Nephron progenitor cell (in vitro differentiated cells): ENCODE measurements at regions not wholly inside any gene's neighbourhood (a gene's known extent, or its start where the extent isn't known, plus 50 kb on each side); places are given as distances from the start of the nearest gene placed in this dataset.
"Not testable (repeated sequence)": the region's sequence is repeated elsewhere in the genome, so short reads cannot be mapped to it uniquely, and the experiment has no call there.

Experiments
- DNase-seq: peaks from one replicate; pipeline ENCODE4 v3.0.0; 2021
- H3K27ac Mint-ChIP-seq: 2 replicates; pipeline ENCODE4 v1.8.0; 2021; ENCODE audit warnings: mild to moderate bottlenecking, moderate library complexity, mixed read lengths
- H3K27me3 Mint-ChIP-seq: 2 replicates; pipeline ENCODE4 v1.8.0; 2021; ENCODE audit warnings: mild to moderate bottlenecking, low read depth, mixed read lengths; ENCODE audit not compliant: poor library complexity
- H3K36me3 Mint-ChIP-seq: 2 replicates; pipeline ENCODE4 v1.8.0; 2021; ENCODE audit warnings: low read depth, mixed read lengths
- H3K4me1 Mint-ChIP-seq: 2 replicates; pipeline ENCODE4 v1.8.0; 2021; ENCODE audit warnings: mixed read lengths
- H3K4me3 Mint-ChIP-seq: 2 replicates; pipeline ENCODE4 v1.8.0; 2021; ENCODE audit warnings: mild to moderate bottlenecking, moderate library complexity, mixed read lengths
- H3K9me3 Mint-ChIP-seq: 2 replicates; pipeline ENCODE4 v1.8.0; 2021; ENCODE audit warnings: mild to moderate bottlenecking, moderate library complexity, mixed read lengths
- TF ChIP-seq, protein P1 (sequence below): fragments of 200-600 bp; sonication (generic); IDR thresholded peaks from 2 replicates; pipeline ENCODE4 v1.5.0; 2021; ENCODE audit warnings: antibody characterized with exemption

GRCh38 chr10:2897619-2898508 lies 169.5 kb upstream of the PFKP start:
- no peaks in the 10 kb centered on the region for H3K36me3 Mint-ChIP-seq
- no peak for DNase-seq
- H3K9me3 Mint-ChIP-seq: no peaks in the 10 kb centered on the region
- peaks cover 9% of the 10 kb centered on the region for H3K4me1 Mint-ChIP-seq
- peaks cover 12% of the 10 kb centered on the region for H3K27me3 Mint-ChIP-seq
- no peak overlapping the region for H3K27ac Mint-ChIP-seq
- H3K4me3 Mint-ChIP-seq: no peak overlapping the region
- TF ChIP-seq, protein P1, sequence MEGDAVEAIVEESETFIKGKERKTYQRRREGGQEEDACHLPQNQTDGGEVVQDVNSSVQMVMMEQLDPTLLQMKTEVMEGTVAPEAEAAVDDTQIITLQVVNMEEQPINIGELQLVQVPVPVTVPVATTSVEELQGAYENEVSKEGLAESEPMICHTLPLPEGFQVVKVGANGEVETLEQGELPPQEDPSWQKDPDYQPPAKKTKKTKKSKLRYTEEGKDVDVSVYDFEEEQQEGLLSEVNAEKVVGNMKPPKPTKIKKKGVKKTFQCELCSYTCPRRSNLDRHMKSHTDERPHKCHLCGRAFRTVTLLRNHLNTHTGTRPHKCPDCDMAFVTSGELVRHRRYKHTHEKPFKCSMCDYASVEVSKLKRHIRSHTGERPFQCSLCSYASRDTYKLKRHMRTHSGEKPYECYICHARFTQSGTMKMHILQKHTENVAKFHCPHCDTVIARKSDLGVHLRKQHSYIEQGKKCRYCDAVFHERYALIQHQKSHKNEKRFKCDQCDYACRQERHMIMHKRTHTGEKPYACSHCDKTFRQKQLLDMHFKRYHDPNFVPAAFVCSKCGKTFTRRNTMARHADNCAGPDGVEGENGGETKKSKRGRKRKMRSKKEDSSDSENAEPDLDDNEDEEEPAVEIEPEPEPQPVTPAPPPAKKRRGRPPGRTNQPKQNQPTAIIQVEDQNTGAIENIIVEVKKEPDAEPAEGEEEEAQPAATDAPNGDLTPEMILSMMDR: no peak

DNA sequence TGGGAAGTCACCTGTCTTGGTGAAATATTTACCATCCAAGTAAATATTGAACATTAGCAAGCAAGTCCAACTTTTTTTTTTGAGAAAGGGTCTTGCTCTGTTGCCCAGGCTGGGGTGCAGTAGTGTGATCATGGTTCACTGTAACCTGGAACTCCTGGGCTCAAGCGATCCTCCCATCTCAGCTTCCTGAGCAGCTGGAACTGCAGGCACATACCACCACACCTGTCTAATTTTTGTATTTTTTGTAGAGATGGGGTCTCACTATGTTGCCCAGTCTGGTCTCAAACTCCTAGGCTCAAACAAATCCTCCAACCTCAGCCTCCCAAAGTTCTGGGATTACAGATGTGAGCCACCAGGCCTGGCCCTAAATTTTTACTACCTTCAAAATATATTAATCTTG lies 171.0 kb upstream of the PFKP start:
- not testable (repeated sequence) for H3K9me3 Mint-ChIP-seq, H3K36me3 Mint-ChIP-seq, H3K4me3 Mint-ChIP-seq, H3K27me3 Mint-ChIP-seq, DNase-seq, H3K27ac Mint-ChIP-seq, H3K4me1 Mint-ChIP-seq

DNA sequence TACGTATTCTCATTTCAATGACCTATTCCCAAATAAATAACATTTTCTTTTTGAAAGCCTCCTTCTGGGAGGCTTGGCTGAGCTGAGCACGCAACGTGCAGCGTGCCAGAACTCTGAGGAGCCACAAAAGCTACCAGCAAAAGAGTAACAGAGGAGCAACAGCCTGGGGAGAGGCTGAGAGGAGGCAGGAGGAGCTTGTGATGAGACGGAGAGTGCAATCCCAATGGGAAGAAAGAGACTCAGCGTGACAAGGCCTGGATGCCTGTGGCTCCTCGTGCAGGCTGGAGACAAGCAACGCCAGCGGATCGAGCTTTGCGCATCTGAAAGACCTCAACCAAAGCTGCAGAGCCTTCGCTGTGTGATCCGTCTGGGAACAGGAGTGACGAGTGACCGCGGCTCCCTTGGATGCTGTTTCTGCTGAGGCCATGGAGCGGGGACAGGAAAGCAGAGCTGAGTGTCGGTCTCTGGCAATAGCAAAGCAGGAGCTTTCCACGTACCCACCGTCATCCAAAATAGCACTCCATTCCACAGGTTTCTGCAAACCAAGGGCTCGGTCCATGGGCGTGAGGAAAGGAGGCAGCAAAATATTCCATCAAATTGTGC lies 171.7 kb upstream of the PFKP start:
- H3K4me3 Mint-ChIP-seq: no peak overlapping the region
- TF ChIP-seq, protein P1: no peak
- DNase-seq: no peak
- H3K27ac Mint-ChIP-seq: peak overlapping the region; percentile 24
- H3K36me3 Mint-ChIP-seq: no peaks in the 10 kb centered on the region
- peaks cover 9% of the 10 kb centered on the region for H3K4me1 Mint-ChIP-seq
- H3K9me3 Mint-ChIP-seq: no peaks in the 10 kb centered on the region
- H3K27me3 Mint-ChIP-seq: peaks cover 6% of the 10 kb centered on the region

DNA sequence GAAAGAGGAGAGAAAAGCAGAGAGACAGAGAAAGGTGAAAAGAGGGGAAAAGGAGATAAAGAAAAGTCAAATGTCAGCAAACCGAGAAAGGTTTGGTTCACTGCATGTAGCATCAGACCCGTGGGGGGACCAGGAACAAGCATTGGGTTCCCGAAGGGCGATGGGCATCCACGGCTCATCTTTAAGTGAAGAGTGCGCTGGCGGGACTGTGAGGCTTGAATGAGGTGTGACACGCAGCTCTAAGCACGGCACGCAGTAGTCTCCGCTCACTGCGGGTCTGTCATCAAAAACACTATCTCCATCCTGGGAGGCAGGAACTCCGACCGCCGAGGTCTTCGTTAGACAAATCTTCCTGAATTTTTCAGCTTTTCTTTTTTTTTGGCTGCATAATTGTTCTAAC lies 173.4 kb upstream of the PFKP start:
- no peaks in the 10 kb centered on the region for H3K9me3 Mint-ChIP-seq
- H3K4me1 Mint-ChIP-seq: peaks cover 5% of the 10 kb centered on the region
- no peaks in the 10 kb centered on the region for H3K36me3 Mint-ChIP-seq
- TF ChIP-seq, protein P1: no peak
- H3K4me3 Mint-ChIP-seq: no peak overlapping the region
- no peak for DNase-seq
- H3K27ac Mint-ChIP-seq: no peak overlapping the region
- H3K27me3 Mint-ChIP-seq: no peaks in the 10 kb centered on the region

- Mint-ChIP-seq H3K4me3 (no peak overlapping the region), H3K36me3 (no peaks in the 10 kb centered on the region), H3K9me3 (no peaks in the 10 kb centered on the region), H3K4me1 (peaks cover 5% of the 10 kb centered on the region), H3K27me3 (peaks cover under 1% of the 10 kb centered on the region), H3K27ac (no peak overlapping the region)
- DNase-seq: no peak
- TF ChIP-seq, protein P1: no peak
Measured at GRCh38 chr10:2893158-2893845, 174.0 kb upstream of the PFKP start.

DNA sequence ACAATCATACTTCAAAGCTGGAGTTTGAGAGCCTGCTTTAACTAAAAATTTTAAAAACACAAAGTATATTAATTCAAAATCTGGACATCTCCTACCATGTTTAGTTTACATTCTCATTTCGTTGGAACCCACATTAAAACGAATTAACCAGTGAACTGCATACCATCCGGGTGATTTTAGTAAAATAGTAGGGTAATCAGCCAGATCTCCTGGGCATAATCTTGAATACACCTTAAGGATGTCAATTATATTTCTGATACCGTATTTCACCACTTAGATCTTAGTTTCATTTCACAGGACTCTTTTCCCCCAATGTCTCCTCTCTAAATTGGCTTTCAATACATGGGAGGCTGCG lies 175.6 kb upstream of the PFKP start:
- Mint-ChIP-seq H3K4me1 (peaks cover 5% of the 10 kb centered on the region), H3K4me3 (no peak overlapping the region), H3K36me3 (no peaks in the 10 kb centered on the region), H3K9me3 (no peaks in the 10 kb centered on the region), H3K27ac (no peak overlapping the region), H3K27me3 (peaks cover 2% of the 10 kb centered on the region)
- no peak for DNase-seq
- TF ChIP-seq, protein P1: no peak
